ENCODE measurements at regions not wholly inside any gene's neighbourhood (a gene's known extent, or its start where the extent isn't known, plus 50 kb on each side); places are given as distances from the start of the nearest gene placed in this dataset.
A peak's percentile ranks its signal among the peaks of the same experiment; 100 is the strongest.

GRCh38 chr14:96931751-96932150 is 134.6 kb downstream of the VRK1 start:
- H3K4me3 Mint-ChIP-seq = no peak overlapping the region
- peaks cover 15% of the 10 kb centered on the region for H3K4me1 Mint-ChIP-seq
- DNase-seq (ENCODE audit: low spot score in 2 of 2) (no peak), ATAC-seq (ENCODE audit: low read depth) (no peak)
- no peak overlapping the region for H3K27ac Mint-ChIP-seq
- H3K9me3 Mint-ChIP-seq = peaks cover 4% of the 10 kb centered on the region
- H3K27me3 Mint-ChIP-seq = peaks cover 1% of the 10 kb centered on the region
- peaks cover 4% of the 10 kb centered on the region for H3K36me3 Mint-ChIP-seq

- Mint-ChIP-seq H3K4me3 (no peak overlapping the region), H3K9me3 (no peaks in the 10 kb centered on the region), H3K27me3 (peaks cover 1% of the 10 kb centered on the region), H3K27ac (no peak overlapping the region), H3K4me1 (peaks cover 10% of the 10 kb centered on the region), H3K36me3 (peaks cover 4% of the 10 kb centered on the region)
- DNase-seq (ENCODE audit: low spot score in 2 of 2) (no peak), ATAC-seq (ENCODE audit: low read depth) (no peak)
These were observed 137.6 kb downstream of the VRK1 start for GRCh38 chr14:96934638-96935330.

GRCh38 chr14:96938946-96939345 is 141.8 kb downstream of the VRK1 start:
- Mint-ChIP-seq H3K4me3 (no peak overlapping the region), H3K27ac (no peak overlapping the region), H3K9me3 (no peaks in the 10 kb centered on the region), H3K27me3 (peaks cover 2% of the 10 kb centered on the region), H3K4me1 (peaks cover 15% of the 10 kb centered on the region), H3K36me3 (peaks cover 3% of the 10 kb centered on the region)
- DNase-seq (ENCODE audit: low spot score in 2 of 2) (no peak), ATAC-seq (ENCODE audit: low read depth) (no peak)

- H3K4me3 Mint-ChIP-seq = no peak overlapping the region
- H3K27me3 Mint-ChIP-seq = peaks cover 2% of the 10 kb centered on the region
- no peak overlapping the region for H3K27ac Mint-ChIP-seq
- H3K36me3 Mint-ChIP-seq = peaks cover 3% of the 10 kb centered on the region
- DNase-seq (ENCODE audit: low spot score in 2 of 2) (no peak), ATAC-seq (ENCODE audit: low read depth) (no peak)
- H3K9me3 Mint-ChIP-seq = no peaks in the 10 kb centered on the region
- peaks cover 15% of the 10 kb centered on the region for H3K4me1 Mint-ChIP-seq
These were observed 142.8 kb downstream of the VRK1 start for GRCh38 chr14:96940009-96940408.

GRCh38 chr14:96944297-96944696 is 147.1 kb downstream of the VRK1 start:
- Mint-ChIP-seq H3K9me3 (peaks cover 2% of the 10 kb centered on the region), H3K27ac (no peak overlapping the region)

GRCh38 chr14:96945721-96946120 is 148.5 kb downstream of the VRK1 start:
- Mint-ChIP-seq H3K9me3 (peaks cover 2% of the 10 kb centered on the region), H3K4me3 (no peak overlapping the region), H3K27ac (no peak overlapping the region), H3K4me1 (peaks cover 19% of the 10 kb centered on the region), H3K36me3 (peaks cover 4% of the 10 kb centered on the region), H3K27me3 (peaks cover 1% of the 10 kb centered on the region)
- no peak for DNase-seq (ENCODE audit: low spot score in 2 of 2)
- no peak for ATAC-seq (ENCODE audit: low read depth)

More at GRCh38 chr14:96944297-96944696, 147.1 kb downstream of the VRK1 start:
- Mint-ChIP-seq H3K27me3 (peaks cover 2% of the 10 kb centered on the region), H3K4me1 (peaks cover 11% of the 10 kb centered on the region), H3K36me3 (peaks cover 5% of the 10 kb centered on the region), H3K4me3 (no peak overlapping the region)
- DNase-seq (ENCODE audit: low spot score in 2 of 2) (no peak), ATAC-seq (ENCODE audit: low read depth) (no peak)

GRCh38 chr14:96949594-96949993 is 152.4 kb downstream of the VRK1 start:
- DNase-seq (ENCODE audit: low spot score in 2 of 2) (no peak), ATAC-seq (ENCODE audit: low read depth) (peak; percentile 67)
- no peaks in the 10 kb centered on the region for H3K27me3 Mint-ChIP-seq
- H3K4me1 Mint-ChIP-seq = peaks cover 17% of the 10 kb centered on the region
- H3K4me3 Mint-ChIP-seq = peak overlapping the region; percentile 30
- peak overlapping the region; percentile 86 for H3K27ac Mint-ChIP-seq
- peaks cover 9% of the 10 kb centered on the region for H3K36me3 Mint-ChIP-seq
- peaks cover 7% of the 10 kb centered on the region for H3K9me3 Mint-ChIP-seq

- no peak for ATAC-seq (ENCODE audit: low read depth)
- no peak for DNase-seq (ENCODE audit: low spot score in 2 of 2)
- Mint-ChIP-seq H3K4me1 (peaks cover 20% of the 10 kb centered on the region), H3K27me3 (no peaks in the 10 kb centered on the region), H3K27ac (peak overlapping the region; percentile 43), H3K36me3 (peaks cover 9% of the 10 kb centered on the region), H3K4me3 (no peak overlapping the region), H3K9me3 (peaks cover 7% of the 10 kb centered on the region)
These were observed 154.3 kb downstream of the VRK1 start for GRCh38 chr14:96951511-96951910.

GRCh38 chr14:96953087-96953874 is 156.1 kb downstream of the VRK1 start:
- ATAC-seq (ENCODE audit: low read depth) = no peak
- H3K9me3 Mint-ChIP-seq = peaks cover 9% of the 10 kb centered on the region
- H3K4me1 Mint-ChIP-seq = peaks cover 22% of the 10 kb centered on the region
- no peak overlapping the region for H3K27ac Mint-ChIP-seq
- H3K4me3 Mint-ChIP-seq = no peak overlapping the region
- DNase-seq (ENCODE audit: low spot score in 2 of 2) = no peak
- H3K36me3 Mint-ChIP-seq = peaks cover 11% of the 10 kb centered on the region
- H3K27me3 Mint-ChIP-seq = no peaks in the 10 kb centered on the region

- peaks cover 8% of the 10 kb centered on the region for H3K9me3 Mint-ChIP-seq
- peaks cover 9% of the 10 kb centered on the region for H3K36me3 Mint-ChIP-seq
- no peaks in the 10 kb centered on the region for H3K27me3 Mint-ChIP-seq
- H3K4me3 Mint-ChIP-seq = no peak overlapping the region
- ATAC-seq (ENCODE audit: low read depth) = no peak
- DNase-seq (ENCODE audit: low spot score in 2 of 2) = no peak
- H3K4me1 Mint-ChIP-seq = peaks cover 20% of the 10 kb centered on the region
- H3K27ac Mint-ChIP-seq = no peak overlapping the region
These were observed 156.6 kb downstream of the VRK1 start for GRCh38 chr14:96953875-96954185.

GRCh38 chr14:96956464-96957239 is 159.5 kb downstream of the VRK1 start:
- DNase-seq (ENCODE audit: low spot score in 2 of 2) = no peak
- no peaks in the 10 kb centered on the region for H3K27me3 Mint-ChIP-seq
- peaks cover 11% of the 10 kb centered on the region for H3K36me3 Mint-ChIP-seq
- peaks cover 18% of the 10 kb centered on the region for H3K4me1 Mint-ChIP-seq
- no peak overlapping the region for H3K27ac Mint-ChIP-seq
- no peak overlapping the region for H3K4me3 Mint-ChIP-seq
- H3K9me3 Mint-ChIP-seq = peaks cover 11% of the 10 kb centered on the region
- ATAC-seq (ENCODE audit: low read depth) = no peak

GRCh38 chr14:96958057-96958456 is 160.9 kb downstream of the VRK1 start:
- DNase-seq (ENCODE audit: low spot score in 2 of 2) = no peak
- Mint-ChIP-seq H3K9me3 (peaks cover 9% of the 10 kb centered on the region), H3K27me3 (no peaks in the 10 kb centered on the region), H3K4me1 (peaks cover 23% of the 10 kb centered on the region), H3K4me3 (no peak overlapping the region), H3K36me3 (peaks cover 7% of the 10 kb centered on the region), H3K27ac (no peak overlapping the region)
- ATAC-seq (ENCODE audit: low read depth) = no peak

- Mint-ChIP-seq H3K9me3 (peaks cover 12% of the 10 kb centered on the region), H3K36me3 (peaks cover 10% of the 10 kb centered on the region), H3K4me3 (no peak overlapping the region), H3K27ac (peak overlapping the region; percentile 20), H3K27me3 (no peaks in the 10 kb centered on the region), H3K4me1 (peaks cover 32% of the 10 kb centered on the region)
- no peak for ATAC-seq (ENCODE audit: low read depth)
- DNase-seq (ENCODE audit: low spot score in 2 of 2) = no peak
These were observed 162.8 kb downstream of the VRK1 start for GRCh38 chr14:96959992-96960391.

GRCh38 chr14:96960598-96961116 is 163.5 kb downstream of the VRK1 start:
- peak overlapping the region; percentile 60 for H3K4me3 Mint-ChIP-seq
- no peak for ATAC-seq (ENCODE audit: low read depth)
- DNase-seq (ENCODE audit: low spot score in 2 of 2) = no peak
- peak overlapping the region; percentile 59 for H3K27ac Mint-ChIP-seq
- H3K27me3 Mint-ChIP-seq = no peaks in the 10 kb centered on the region
- peaks cover 29% of the 10 kb centered on the region for H3K4me1 Mint-ChIP-seq
- H3K36me3 Mint-ChIP-seq = peaks cover 10% of the 10 kb centered on the region
- peaks cover 12% of the 10 kb centered on the region for H3K9me3 Mint-ChIP-seq
